Fibroblast of the aortic adventitia (primary cell): ENCODE measurements at regions not wholly inside any gene's neighbourhood (a gene's known extent, or its start where the extent isn't known, plus 50 kb on each side); places are given as distances from the start of the nearest gene placed in this dataset.

Experiments used
- DNase-seq: peaks from one replicate; pipeline ENCODE4 v3.0.0-alpha.2; 2010; ENCODE audit warnings: low read depth
- H3K4me3 ChIP-seq: 2 replicates; pipeline ENCODE4 v1.5.1; 2011; ENCODE audit warnings: low read depth, mild to moderate bottlenecking, control low read depth, low read length, moderate library complexity
- TF ChIP-seq, protein P1 (sequence below): IDR thresholded peaks from 2 replicates; pipeline ENCODE4 v1.5.1; 2011; ENCODE audit warnings: mild to moderate bottlenecking, low read length, control low read depth, inconsistent platforms; ENCODE audit not compliant: insufficient read depth

DNA sequence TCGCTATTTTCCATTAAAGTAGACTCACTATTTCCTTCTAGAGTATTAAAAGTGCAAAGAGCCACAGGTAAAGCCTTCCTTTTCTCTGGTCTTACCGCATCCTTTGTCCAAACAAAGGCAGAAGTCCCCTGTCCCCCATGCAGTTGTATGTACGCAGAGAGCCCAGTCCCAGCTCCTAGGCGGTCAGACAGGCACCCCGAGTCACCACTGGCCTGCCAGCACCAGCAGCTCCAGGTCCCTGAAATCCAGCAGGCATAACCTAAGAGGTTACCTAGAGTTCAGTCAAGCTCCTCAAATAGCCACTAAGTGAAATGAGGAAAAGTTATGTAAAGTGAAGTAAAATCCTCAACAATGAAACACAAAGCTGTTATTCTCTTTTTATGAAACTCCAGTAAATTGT, 60.4 kb upstream of the TWIST2 start:
- H3K4me3 ChIP-seq: peak overlapping the region; percentile 1

DNA sequence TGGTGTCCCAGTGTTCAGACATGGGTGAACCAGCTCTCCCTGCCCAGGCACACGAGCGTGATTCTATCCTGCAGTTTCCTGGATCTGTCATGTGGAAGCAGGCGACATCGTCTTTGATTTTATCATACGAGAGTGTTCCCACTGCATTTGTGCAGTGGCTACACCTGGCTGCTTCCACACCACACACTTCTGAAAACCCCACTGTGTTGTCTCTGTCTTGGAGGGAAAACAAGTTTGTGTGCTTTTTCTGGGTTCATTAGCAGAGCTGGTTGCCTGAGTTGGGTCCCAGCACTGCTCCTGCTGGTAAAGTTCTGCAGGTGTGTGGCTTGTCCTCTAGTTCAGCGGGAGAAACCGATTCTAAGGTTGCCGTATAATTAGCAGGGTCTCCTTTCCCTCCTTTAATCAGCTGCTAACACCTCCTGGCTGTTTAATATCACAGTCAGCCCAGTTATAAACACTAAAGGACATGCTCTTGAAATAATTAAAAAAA, 58.5 kb upstream of the TWIST2 start:
- TF ChIP-seq, protein P1, sequence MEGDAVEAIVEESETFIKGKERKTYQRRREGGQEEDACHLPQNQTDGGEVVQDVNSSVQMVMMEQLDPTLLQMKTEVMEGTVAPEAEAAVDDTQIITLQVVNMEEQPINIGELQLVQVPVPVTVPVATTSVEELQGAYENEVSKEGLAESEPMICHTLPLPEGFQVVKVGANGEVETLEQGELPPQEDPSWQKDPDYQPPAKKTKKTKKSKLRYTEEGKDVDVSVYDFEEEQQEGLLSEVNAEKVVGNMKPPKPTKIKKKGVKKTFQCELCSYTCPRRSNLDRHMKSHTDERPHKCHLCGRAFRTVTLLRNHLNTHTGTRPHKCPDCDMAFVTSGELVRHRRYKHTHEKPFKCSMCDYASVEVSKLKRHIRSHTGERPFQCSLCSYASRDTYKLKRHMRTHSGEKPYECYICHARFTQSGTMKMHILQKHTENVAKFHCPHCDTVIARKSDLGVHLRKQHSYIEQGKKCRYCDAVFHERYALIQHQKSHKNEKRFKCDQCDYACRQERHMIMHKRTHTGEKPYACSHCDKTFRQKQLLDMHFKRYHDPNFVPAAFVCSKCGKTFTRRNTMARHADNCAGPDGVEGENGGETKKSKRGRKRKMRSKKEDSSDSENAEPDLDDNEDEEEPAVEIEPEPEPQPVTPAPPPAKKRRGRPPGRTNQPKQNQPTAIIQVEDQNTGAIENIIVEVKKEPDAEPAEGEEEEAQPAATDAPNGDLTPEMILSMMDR: no peak
- no peak overlapping the region for H3K4me3 ChIP-seq
- DNase-seq: no peak

More for the DNA sequence above, 60.4 kb upstream of the TWIST2 start:
- no peak for DNase-seq
- TF ChIP-seq, protein P1: no peak

DNA sequence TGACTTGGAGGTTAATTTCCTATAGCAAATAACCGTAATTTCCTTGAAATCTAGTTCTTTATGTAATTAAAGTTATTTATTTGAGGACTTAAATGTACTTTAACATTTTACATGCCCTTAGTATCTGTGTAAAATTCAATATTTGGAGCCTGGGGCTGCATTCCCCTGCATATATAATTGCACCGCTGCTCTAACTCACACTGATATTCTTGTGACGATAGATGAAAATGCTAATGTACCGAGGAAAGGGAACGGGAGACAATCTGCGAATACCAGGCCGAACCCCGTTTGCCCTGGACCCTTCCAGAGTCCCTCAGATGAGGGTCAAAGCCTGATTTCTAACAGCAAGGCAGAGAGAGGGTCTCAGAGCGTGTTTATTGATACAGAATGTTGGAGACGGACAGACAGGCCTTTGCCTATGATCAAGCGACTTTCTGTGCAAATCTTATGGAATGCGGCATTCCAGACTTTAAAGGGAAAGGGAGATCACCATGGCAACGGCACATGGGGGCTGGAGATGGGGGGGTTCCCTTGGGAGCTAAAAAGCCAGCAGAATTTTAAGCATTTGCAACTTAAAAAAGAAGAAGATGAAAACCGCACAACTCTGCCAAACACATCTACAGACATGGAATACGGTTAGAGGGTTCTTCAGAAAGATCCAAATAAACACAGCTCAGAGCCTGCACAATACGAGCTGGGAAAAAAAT, 57.6 kb upstream of the TWIST2 start:
- DNase-seq: no peak
- no peak overlapping the region for H3K4me3 ChIP-seq
- TF ChIP-seq, protein P1: no peak

DNA sequence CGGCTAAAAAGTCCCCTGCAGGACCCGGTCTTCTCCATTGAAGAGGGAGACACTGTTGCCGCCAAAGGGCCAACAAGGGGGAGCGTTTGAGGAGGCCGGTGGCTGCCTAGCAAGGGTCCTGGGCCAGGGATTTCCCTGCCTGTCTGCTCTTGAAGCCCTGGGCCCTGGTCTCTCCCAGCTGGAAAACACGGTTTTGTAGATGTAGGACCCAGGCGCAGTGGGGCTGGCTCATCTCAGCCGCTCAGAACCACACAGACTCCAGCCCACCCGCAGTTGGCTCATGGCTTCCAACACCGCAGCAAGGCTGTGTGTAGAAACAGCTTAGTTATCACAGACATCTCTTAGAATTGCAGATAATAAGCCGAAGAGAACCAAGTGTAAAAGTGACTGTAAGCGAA, 57.1 kb upstream of the TWIST2 start:
- TF ChIP-seq, protein P1: no peak
- DNase-seq: peak; percentile 33
- H3K4me3 ChIP-seq: no peak overlapping the region

DNA sequence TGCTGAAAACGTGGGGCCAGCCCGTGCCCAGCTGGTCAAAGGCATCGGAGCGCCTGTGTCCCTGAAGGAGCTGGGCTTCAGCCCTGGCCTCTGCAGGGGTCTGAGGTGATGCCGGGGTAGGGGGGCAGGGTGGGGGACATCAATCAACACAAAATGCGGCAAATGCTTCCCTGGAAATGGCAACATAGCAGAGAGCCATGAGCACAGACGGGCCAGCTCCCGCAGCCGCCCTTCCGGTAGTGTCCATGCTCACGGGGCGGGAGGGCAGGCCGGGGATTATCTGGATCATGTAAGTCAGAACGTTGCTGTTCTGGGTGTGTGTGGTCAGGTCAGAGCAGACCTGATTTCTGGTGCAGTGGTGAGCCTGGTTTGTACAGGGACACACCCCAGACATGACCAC, 56.5 kb upstream of the TWIST2 start:
- H3K4me3 ChIP-seq: no peak overlapping the region
- no peak for DNase-seq
- TF ChIP-seq, protein P1: no peak

DNA sequence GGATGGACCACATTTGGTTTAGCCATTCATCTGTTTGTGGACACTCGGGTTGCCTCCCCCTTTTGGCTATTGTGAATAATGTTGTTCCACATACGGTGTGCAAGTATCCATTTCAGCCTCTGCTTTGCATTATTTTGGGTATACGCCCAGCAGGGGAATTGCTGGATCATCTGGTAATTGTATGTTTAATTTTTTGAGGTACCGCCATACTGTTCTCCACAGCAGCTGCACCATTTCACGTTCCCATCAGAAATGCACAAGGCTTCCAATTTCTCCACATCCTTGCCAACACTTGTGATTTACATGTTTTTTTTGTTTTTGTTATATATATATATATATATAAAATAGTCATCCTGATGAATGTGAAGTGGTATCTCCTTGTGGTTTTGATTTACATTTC, 54.6 kb upstream of the TWIST2 start:
- no peak for DNase-seq
- TF ChIP-seq, protein P1: no peak
- no peak overlapping the region for H3K4me3 ChIP-seq
